ENCODE measurements at regions not wholly inside any gene's neighbourhood (a gene's known extent, or its start where the extent isn't known, plus 50 kb on each side); places are given as distances from the start of the nearest gene placed in this dataset.
"Not testable (repeated sequence)": the region's sequence is repeated elsewhere in the genome, so short reads cannot be mapped to it uniquely, and the experiment has no call there.

DNA sequence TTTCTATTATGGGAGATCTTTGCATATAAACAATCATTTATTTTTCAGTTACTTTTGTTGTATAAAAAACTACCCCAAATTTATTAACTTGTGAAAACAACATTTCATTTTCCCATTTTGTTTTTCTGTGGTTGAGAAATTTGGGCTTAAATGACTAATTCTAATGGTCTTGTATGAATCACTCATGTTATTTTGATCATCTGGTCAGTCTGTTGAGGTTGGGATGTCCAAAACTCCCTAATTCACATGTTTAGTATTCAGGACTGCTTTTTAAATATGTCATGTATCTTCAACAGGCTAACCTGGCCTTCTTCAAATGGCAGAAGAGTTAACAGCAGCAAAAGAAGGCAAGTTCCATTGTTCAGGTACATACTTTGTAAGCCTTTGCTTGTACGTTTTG is 788.1 kb downstream of the TRIB2 start:
- in situ Hi-C loops (cut with MboI; ENCODE audit: low sequenced_read_pairs): no loop called here

GRCh38 chr2:13508671-13509070 is 791.9 kb downstream of the TRIB2 start:
- in situ Hi-C loops (cut with MboI; ENCODE audit: low sequenced_read_pairs): no loop called here

DNA sequence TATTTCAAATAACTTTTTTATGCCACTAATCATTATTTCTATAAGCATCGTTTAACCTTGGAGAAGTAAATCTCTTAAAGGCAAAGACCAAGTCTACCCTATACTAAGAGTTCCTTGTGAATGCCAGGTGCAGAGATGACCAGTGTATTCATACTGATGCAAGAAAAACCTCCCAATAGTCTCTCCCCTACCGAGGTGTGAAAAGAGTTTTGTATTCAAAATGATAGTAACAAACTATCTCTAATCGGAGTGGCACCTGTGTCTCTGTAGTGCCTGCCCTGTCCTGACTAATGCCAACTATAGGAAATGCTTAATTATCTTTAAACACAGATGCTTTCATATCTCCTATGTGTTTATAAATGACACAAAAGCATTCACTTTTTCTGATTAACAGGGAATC is 798.5 kb downstream of the TRIB2 start:
- in situ Hi-C loops (cut with MboI; ENCODE audit: low sequenced_read_pairs): no loop called here

- in situ Hi-C loops (cut with MboI; ENCODE audit: low sequenced_read_pairs): no loop called here
Measured at GRCh38 chr2:13522096-13522495, 805.4 kb downstream of the TRIB2 start.

DNA sequence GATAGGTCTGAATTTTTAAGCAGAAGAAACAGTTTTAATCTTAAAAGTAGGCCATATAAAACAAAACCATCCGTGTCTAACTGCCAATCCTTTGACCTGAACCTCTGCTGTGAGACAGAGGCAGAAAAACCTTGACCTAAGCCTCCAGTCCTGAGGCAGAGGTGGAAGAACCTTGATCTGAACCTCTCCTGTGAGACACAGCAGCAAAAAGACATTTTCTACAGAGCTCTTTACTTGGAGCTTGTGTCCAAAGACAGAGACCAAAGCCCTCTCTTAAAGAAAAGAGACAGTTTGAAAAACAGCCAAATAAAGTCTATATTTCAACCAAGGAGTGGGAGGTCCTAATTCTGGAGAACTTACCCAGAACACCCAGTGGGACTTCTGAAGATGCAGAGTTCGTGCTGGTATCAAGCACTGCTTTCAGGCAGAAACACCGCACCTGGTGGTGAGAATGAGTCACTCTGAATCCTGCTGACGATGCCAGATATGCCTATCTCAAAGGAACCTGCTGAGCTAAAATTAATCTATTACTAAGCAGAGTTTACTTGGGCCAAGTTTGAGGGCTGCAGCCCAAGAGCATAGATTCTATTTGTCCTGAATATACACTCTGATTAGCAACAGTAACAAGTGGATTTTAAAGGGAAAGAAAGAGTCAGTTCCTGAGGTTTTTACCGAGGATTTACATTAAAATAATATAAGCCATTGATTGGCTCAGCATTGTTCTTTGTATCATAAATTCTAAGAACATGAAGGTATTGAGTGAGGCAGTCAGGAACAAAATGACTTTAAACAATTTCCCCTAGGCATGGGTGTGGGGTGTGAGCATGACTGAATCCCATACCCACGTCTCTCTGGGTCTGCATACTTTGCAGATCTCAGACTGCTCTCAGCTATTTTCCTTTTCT is 806.4 kb downstream of the TRIB2 start:
- in situ Hi-C loops (cut with MboI; ENCODE audit: low sequenced_read_pairs): no loop called here

- in situ Hi-C loops (cut with MboI; ENCODE audit: low sequenced_read_pairs): no loop called here
Measured at GRCh38 chr2:13524492-13524891, 807.8 kb downstream of the TRIB2 start.

DNA sequence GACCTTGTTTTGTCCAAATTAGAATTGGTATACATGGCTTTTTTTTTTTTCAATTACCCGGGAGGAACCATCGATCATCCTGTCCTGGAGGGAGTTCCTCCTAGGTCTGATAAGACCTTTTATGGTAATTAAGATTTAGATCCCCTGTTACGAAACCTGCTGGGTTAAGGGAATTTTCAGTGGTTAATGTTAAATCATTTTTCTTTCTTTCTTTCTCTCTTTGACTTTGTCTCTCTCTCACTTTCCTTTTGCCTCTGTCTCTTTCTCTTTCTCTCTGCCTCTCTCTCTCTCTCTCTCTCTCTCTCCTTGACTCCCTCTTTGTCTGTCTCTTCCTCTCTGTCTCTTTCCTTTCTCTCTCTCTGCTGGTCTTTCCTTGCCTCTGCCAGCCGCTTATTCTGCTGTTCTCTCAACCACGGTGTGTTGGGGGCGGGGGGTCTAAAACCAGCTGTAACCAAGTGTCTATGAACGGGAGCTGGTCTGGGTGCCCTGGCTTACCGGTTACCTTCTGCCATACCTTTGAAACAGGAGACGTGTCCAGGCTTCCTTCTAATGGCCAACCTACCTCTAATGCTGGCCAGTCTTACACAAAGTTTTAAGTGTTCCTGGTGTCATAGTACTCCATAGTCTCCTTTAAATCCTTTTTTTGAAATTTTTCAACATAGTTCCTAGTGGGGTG is 815.1 kb downstream of the TRIB2 start:
- in situ Hi-C loops (cut with MboI; ENCODE audit: low sequenced_read_pairs): not testable (repeated sequence)

DNA sequence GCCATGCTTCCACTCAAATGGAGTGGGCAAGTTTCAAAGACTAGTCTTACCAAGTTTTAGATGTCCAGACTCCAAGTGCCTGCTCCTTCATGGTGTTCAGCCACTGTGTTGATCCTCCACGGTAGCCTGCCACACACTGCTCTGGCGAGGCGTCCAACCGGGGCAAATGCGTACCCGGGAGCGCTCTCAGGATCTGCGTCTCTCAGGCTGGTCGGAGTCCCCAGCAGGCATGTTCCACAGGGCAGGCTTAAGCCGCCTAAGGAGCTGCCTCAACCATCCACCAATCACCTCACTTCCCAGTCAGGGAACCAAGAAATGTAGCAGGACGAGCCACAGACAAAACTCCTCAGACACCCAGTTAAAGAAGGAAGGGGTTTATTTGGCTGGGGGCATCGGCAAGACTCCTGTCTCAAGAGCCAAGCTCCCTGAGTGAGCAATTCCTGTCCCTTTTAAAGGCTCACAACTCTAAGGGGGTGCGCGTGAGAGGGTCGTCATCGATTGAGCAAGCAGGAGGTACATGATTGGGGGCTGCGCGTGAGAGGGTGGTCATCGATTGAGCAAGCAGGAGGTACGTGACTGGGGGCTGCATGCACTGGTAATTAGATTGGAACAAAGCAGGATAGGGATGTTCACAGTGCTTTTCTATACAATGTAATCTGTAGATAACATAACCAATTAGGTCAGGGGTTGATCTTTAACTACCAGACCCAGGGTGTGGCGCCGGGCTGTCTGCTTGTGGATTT is 816.2 kb downstream of the TRIB2 start:
- in situ Hi-C loops (cut with MboI; ENCODE audit: low sequenced_read_pairs): not testable (repeated sequence)

DNA sequence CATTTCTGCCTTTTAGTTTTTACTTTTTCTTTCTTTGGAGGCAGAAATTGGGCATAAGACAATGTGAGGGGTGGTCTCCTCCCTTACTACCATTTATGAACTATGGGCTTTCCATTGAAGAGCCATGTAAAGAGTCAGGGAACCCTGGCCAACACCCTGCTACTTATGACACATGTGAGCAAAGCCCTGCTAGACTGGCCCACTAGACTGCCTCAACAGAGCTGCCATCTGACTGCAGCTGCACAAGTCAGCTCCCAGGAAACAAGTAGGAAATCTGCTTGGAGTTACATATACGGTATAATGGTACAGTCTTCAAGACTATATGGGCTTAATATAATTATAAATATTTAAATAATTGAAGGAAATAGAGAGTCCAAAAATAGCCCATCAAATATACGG is 816.8 kb downstream of the TRIB2 start:
- in situ Hi-C loops (cut with MboI; ENCODE audit: low sequenced_read_pairs): no loop called here

DNA sequence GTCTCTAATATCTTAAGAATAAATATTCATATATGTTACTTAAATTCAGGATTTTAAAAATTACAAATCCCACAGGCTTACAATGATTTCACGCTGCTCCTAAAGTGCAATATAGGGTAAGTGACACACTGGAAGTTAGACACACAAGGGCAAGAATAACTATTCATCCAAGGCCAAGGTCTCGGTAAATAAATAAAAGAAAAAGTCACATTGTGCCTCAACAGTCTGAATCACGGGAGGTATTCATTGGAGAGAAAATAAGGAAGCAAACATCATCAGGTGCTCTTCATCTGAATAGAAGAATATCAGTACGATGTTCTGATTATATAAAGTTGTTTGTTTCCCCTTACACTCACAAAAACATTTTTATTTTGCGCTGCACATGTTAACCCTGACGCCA is 820.2 kb downstream of the TRIB2 start:
- in situ Hi-C loops (cut with MboI; ENCODE audit: low sequenced_read_pairs): no loop called here

DNA sequence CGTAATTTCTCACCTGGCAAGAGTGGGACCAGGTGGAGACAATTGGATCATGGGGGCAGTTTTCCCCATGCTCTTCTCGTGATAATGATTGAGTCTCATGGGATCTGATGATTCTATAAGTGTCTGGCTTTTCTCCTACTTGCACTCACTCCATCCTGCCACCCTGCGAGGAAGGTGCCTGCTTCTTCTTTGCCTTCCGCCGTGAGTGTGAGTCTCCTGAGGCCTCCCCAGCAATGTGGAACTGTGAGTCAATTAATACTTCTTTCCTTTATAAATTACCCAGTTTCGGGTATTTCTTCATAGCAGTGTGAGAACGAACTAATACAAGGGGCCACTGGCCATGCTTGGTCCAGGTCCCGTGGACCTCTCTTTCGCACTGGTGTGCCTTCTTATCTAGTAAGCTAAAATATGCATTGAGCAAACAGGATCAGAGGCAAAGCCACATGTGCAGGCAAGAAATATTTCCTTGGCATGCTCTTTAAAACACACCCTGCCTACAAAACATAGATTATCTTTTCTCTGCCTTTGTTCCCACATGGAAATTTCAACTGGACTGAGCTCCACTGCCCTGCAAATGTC is 821.1 kb downstream of the TRIB2 start:
- in situ Hi-C loops (cut with MboI; ENCODE audit: low sequenced_read_pairs): no loop called here

DNA sequence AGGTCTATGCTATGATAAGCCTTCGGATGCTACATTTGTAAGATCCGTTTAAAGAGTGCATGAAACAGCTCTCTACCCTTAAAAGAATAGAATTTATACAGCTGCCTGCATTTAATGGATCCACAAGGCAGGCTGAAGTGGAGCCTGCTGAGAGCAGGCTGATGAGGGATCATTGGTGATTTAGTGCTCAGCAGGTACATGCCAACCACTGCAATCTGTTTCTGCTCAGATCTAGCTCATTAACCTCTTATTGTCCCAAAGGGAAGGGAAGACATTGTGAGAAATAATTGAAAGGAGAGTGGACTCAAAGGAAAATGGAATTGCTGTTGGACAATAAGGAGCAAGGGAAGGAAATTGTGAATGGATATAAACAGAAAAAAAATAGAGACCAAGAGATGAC is 822.6 kb downstream of the TRIB2 start:
- in situ Hi-C loops (cut with MboI; ENCODE audit: low sequenced_read_pairs): no loop called here

DNA sequence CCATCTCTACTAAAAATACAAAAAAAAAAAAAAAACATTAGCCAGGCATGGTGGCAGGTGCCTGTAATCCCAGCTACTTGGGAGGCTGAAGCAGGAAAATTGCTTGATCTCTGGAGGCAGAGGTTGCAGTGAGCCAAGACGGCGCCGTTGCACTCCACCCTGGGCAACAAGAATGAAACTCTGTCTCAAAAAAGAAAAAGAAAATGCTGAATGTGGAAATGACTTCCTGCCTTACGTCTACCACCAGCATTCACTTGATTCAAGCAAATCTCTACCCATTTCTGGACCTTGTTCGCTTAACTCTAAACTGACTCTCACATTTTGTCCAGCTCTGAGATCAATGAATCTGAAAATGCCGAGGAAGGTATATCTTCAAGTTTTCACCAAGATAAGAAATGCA is 825.3 kb downstream of the TRIB2 start:
- in situ Hi-C loops (cut with MboI; ENCODE audit: low sequenced_read_pairs): no loop called here

- in situ Hi-C loops (cut with MboI; ENCODE audit: low sequenced_read_pairs): no loop called here
Measured at GRCh38 chr2:13542642-13543041, 825.9 kb downstream of the TRIB2 start.

DNA sequence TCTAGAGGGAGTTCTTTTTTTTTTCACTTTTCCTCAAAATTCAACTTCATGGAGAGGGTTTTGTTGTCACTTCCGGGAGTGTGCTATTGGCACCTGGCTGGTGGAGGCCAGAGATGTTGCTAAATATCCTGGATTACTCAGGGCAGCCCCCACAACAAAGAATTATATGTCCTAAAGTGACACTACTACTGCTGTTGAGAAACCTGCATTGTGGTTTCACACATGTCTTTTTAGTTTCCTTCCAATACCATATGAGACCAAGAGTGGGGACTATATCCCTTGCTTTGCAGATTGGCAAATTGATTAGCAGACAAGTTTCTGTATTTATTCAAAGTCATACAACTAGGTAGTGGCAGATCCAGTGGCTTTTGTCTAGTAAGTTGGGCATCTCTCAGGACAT is 826.8 kb downstream of the TRIB2 start:
- in situ Hi-C loops (cut with MboI; ENCODE audit: low sequenced_read_pairs): no loop called here

DNA sequence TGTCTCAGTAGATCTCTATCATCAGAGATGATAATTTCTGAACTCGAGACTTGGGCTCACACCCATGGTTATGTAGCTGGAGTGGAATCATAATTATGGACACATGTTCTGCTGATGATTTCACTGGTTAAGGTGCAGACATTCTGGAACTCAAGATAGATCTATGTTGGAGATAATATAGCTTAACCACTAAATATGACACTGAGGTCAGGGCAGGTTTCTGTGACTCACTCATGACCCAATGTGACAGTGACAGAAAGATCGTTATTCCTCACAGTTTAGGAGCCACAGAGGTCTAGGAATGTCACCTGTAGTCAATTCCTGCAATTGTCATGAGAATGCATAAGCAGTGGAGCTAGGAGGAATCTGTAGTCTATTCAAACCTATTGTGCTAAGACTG is 828.6 kb downstream of the TRIB2 start:
- in situ Hi-C loops (cut with MboI; ENCODE audit: low sequenced_read_pairs): no loop called here

DNA sequence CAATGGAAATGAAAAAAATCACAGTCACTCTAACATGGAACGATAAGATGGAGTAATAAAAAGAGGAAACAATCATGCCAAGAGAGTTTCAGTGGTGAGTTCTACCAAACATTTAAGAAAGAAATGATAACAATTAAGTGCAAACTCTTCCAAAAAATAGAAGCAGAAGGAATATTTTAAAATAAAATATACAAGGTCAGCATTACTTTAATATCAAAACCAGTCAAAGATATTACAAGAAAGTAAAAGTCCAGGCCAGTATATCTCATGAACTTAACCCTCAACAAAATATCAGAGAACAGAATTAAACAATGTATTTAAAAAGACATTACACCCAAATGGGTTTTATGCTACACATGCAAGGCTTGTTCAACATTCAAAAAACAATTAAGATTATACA is 829.4 kb downstream of the TRIB2 start:
- in situ Hi-C loops (cut with MboI; ENCODE audit: low sequenced_read_pairs): no loop called here

GRCh38 chr2:13550285-13551231 is 833.8 kb downstream of the TRIB2 start:
- in situ Hi-C loops (cut with MboI; ENCODE audit: low sequenced_read_pairs): no loop called here

DNA sequence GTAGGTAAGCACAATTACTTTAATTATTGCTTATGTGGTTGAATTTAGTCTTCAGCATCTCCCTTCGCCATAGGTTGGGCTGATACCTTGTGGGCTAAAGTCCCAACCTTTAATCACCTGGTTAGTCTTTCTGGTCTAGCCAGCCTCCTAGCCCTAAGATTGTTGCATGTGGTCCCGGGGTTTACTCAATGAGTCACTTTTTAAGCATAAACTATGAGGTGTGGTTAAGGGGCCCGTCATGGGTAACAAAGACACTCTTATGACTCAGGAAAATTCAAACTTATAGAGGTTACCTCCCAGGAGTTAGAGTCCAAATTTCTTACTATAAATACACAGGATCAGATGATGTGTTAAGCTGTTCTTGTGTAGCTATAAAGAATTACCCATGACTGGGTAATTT is 841.6 kb downstream of the TRIB2 start:
- in situ Hi-C loops (cut with MboI; ENCODE audit: low sequenced_read_pairs): no loop called here

DNA sequence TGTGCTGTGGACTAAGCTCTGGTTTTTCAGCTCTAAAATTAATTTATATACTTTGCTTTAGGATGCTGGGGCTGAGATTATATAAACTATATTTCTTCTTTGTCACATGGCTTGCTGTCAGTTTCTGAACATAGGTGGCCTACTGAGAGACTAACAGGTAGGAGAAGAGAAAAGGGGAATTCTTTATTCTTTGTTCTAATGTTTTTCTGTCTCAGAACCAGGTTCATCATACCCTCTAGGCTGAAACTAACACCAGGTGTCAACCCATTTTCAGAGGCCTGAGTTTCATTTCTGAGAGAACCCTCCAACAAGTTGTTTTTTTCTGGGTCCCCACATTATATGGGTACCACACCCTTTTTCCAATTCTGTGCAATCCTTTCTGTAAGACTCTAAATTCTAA is 843.6 kb downstream of the TRIB2 start:
- in situ Hi-C loops (cut with MboI; ENCODE audit: low sequenced_read_pairs): no loop called here

Data from HL-60/S4 treated with retinoic acid at 250 ng/mL for 4 days and 3 days (cell line).